GM23248 (cell line): ENCODE measurements at regions not wholly inside any gene's neighbourhood (a gene's known extent, or its start where the extent isn't known, plus 50 kb on each side); places are given as distances from the start of the nearest gene placed in this dataset.
"Not testable (repeated sequence)": the region's sequence is repeated elsewhere in the genome, so short reads cannot be mapped to it uniquely, and the experiment has no call there.

Experiments used
- EZH2 ChIP-seq: fragments of 200-600 bp; sonication (generic); IDR thresholded peaks from 2 replicates; pipeline ENCODE4 v1.6.1; 2018; ENCODE audit warnings: antibody characterized with exemption, mild to moderate bottlenecking; ENCODE audit not compliant: insufficient read depth, poor library complexity, severe bottlenecking
- EZH2phosphoT487 ChIP-seq: fragments of 200-600 bp; sonication (generic); IDR thresholded peaks from 2 replicates; pipeline ENCODE4 v1.6.1; 2018; ENCODE audit warnings: antibody characterized with exemption, moderate library complexity, mild to moderate bottlenecking, low read depth; ENCODE audit not compliant: insufficient read depth

DNA sequence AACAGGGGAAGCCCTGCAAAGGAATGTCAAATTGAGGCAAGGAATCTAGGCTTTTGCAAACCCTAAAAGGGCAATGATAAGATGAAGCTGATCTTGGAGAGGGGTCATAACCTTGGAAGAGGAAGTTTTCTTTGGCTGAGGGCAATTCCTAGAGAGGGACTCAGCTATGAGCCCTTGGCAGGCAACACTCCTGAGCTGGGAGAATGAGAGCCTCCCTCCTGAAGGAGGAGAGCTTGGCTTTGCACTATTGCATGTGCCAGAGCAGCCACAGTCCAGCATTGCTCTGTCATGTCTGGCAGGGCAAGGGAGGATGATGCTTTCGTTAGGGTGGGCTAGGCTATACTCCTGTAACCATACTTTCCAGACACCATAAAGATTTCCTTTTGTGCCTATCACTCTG is 299.4 kb upstream of the NPSR1 start:
- TF ChIP-seq EZH2, EZH2phosphoT487: not testable (repeated sequence)
